ENCODE measurements at regions not wholly inside any gene's neighbourhood (a gene's known extent, or its start where the extent isn't known, plus 50 kb on each side); places are given as distances from the start of the nearest gene placed in this dataset.

DNA sequence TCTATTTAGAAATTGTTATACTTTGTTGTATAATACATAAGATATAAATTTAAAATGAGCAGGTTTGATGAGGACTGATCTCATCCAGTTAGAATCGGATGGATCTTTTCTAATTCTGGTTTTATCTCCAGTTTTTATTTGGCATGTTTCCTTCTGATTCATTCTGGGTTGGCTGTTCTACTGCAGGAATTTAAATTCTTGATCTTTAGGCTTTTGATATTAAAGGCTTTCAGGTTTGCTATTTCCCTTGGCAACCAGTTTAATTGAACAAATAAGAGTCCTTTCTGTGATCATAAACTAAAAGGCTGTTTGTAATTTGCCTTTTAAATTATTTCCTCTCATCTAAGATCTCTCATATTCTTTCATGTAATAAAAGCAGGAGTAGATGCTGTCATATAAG lies 83.4 kb downstream of the PDE6H start:
- DNase-seq (ENCODE audit: low spot score) (no peak), ATAC-seq (no peak)
- H3K4me1 Mint-ChIP-seq = no peaks in the 10 kb centered on the region
- no peaks in the 10 kb centered on the region for H3K9me3 Mint-ChIP-seq
- H3K27ac Mint-ChIP-seq = no peak overlapping the region
- TF ChIP-seq SMAD3 (CRISPR knock-in tag; IDR thresholded peaks at IDR 0.05; ENCODE audit: borderline replicate concordance) (no peak), CREB1 (CRISPR knock-in tag; IDR thresholded peaks at IDR 0.05) (no peak), HMGA2 (CRISPR knock-in tag; IDR thresholded peaks at IDR 0.05) (no peak), FOXJ3 (CRISPR knock-in tag; IDR thresholded peaks at IDR 0.05; ENCODE audit: borderline replicate concordance) (no peak), JUN (CRISPR knock-in tag; IDR thresholded peaks at IDR 0.05) (no peak), CREM (CRISPR knock-in tag; IDR thresholded peaks at IDR 0.05) (no peak)
- TF ChIP-seq, protein P1, sequence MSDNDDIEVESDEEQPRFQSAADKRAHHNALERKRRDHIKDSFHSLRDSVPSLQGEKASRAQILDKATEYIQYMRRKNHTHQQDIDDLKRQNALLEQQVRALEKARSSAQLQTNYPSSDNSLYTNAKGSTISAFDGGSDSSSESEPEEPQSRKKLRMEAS (CRISPR knock-in tag; IDR thresholded peaks at IDR 0.05) = no peak
- POLR2A ChIA-PET = no interaction called here
- H3K36me3 Mint-ChIP-seq = no peaks in the 10 kb centered on the region
- no peaks in the 10 kb centered on the region for H3K27me3 Mint-ChIP-seq (ENCODE audit: low read depth)
- CTCF ChIA-PET = no interaction called here
- no peak overlapping the region for H3K4me3 Mint-ChIP-seq
